Activated gamma-delta T cell treated with anti-CD3 and anti-CD28 coated beads, Interleukin-2, amount 50 U/mL, for 16 hours (primary cell): ENCODE measurements at regions not wholly inside any gene's neighbourhood (a gene's known extent, or its start where the extent isn't known, plus 50 kb on each side); places are given as distances from the start of the nearest gene placed in this dataset.

Experiments used
- DNase-seq: peaks from one replicate; pipeline ENCODE4 v3.0.0-alpha.2; 2020; ENCODE audit warnings: low read depth

DNA sequence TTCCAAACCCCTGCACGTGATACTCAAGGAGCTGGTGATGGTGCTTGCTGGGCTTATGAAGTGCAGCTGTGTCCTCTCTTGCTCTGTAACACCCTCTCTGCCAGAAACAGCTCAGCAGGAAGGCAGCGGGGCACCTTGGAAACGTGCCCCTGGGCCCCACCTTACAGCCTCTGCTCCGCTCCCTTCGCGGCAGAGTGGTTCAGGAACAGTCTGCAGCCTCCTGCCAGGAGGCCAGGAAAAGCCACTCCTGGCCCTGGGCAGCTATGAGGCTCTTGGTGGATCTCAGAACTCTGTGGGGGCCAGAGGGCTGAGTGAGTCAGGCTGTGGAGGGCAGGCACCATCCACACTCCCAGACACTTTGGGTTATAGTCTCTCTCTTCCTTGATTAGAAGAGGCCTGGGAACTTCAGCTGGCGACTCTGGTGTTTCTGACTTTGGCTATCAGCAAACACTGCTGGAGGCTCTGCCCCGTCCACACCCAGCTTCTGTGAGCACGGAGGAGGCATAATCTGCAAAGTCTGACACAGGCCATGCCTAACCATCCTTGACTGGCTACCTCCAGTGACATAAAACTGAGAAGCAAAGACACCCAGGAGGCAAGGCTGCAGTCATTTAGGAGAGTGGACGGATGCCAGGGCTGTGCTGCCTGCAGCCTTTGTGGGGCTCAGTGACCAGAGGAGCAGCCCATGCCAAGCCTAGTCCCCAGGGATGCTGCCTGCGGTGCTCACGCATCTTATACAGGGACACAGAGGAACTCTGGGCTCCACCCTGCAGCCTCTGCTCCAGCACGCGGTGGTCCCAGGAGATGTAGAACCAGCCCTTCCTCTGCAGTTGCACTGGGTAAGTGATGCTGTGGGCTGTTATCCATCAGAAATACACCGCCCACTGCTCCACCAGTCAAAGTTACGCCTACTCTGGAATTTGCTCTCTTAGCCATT is 65.3 kb downstream of the METRNL start:
- no peak for DNase-seq

DNA sequence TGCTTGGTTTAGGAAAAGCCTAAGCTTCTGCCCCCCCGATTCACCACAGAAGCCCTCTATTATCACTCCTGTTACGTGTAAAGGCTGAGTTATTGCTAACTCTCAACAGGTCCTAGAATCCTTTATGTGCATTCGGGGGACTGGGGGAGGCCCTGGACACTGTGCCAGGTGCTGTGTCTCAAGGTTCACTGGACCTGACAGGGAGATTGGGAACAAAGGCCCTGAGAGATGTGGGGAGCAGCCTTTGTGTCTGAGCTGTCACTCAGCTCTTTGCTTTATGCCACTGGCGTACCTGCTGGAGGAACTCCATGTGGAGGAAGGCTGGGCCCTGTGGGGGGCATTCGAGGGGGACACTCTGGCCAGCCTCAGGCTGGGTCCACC is 65.9 kb downstream of the METRNL start:
- no peak for DNase-seq

DNA sequence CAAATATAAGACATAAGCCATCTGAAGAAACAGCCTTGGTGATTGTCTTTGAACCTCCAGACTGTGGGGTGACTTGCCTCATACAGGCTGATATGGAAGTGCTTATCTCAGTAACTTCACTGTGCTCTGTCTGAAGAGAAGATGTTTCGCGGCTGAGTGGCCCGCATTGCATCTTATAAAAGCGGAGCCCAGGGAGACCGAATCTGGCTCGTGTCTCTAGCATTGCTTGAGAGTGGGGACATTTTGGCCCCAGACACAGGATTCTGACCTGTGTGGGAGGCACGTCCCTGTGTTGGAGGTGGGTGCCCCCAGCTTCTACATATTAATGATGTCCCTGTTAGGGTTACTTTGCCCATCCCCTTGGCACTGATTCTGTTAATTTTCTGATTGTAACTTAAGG is 66.4 kb downstream of the METRNL start:
- DNase-seq, result no peak

DNA sequence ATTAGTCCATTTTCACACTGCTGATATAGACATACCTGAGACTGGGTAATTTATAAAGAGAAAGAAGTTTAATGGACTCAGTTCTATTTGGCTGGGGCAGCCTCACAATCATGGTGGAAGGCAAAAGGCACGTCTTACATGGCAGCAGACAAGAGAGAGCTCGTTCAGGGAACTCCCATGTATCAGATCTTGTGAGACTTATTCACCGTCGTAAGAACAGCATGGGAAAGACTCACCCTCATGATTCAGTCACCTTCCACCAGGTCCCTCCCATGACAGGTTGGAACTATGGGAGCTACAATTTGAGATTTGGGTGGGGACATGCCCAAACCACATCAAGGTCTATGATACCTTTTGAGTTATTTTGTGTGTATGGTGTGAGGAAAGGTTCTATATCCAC is 66.9 kb downstream of the METRNL start:
- DNase-seq, result no peak

DNA sequence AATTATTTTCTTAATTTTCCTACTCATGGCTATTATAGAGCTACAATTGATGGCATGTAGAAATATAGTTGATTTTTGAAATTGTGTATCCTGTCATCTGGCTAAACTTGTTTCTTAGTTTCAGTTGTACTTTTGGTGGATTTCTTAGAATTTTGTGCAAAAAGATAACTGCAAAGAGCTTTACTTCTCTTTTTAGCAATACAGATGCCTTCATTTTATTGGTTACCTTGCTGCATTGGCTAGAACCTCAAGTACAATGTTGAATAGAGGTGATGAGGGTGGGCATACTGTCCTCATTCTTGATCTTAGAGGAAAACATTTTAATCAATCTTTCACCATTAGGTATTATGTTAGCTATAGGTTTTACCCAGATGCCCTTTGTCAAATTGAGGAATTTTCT is 67.9 kb downstream of the METRNL start:
- DNase-seq, result no peak

DNA sequence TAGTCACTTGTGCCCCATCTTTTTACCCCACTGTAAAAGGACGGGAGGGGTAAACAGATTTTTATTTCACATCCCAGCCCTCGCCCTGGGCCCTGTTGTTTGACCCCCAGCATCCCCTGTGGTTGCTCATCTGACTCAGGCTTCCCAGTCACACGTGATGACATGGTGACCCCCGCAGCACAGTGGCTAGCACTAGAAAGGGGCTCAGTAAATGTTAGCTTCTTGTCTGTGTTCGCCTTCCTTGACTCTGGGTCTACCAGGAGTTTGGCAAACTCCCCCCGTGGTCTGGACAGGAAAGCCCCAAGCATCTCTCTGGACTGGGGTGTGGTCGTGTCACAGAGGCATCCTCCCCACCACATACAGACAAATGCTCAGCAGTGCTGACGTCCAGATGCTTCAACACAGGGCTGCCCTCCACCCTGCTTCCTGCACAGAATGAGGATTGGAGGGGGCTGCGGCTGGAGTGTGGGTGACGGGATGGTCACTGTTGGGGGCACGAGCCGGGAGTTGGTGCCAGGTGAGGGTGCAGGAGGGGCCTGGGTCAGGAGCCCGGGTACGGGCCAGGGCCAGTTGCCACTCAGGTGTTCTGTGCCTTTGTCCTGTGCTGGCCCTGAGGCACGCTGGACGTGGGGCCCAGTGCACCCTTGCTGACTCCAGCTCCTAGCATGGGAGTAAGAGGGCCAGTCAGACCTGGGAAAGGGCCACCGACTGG is 69.1 kb downstream of the METRNL start:
- DNase-seq, result no peak

DNA sequence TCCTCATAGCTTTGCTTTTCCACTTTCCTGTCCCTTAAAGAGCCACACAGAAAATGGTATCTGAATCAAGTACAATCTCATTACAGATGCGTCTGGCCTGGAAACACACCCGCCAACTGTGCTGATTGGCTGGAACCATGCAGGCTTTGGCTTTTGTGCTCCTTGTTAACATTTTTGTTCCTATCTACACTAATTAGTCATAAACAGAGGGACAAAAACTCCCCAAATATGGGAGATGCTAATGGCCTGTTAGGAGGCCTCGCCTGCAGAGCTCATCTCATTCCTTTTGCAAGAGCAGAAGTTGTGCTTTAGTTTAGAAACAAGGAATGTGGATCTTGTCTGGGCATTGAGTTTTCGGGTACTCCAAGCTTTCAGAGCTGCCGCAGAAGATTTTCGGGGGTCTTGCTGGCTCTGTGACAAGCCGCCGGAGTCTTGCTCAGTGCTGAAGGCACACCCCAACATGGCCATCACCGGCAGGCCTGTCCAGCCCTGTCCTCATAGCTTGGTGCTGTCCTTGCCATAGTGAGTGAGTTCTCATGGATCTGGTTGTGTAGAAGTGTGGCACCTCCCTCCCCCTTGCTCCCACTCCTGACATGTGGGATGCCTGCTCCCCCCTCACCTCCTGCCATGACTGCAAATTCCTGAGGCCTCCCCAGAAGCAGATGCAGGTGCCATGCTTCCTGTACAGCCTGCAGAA is 69.8 kb downstream of the METRNL start:
- no peak for DNase-seq

DNA sequence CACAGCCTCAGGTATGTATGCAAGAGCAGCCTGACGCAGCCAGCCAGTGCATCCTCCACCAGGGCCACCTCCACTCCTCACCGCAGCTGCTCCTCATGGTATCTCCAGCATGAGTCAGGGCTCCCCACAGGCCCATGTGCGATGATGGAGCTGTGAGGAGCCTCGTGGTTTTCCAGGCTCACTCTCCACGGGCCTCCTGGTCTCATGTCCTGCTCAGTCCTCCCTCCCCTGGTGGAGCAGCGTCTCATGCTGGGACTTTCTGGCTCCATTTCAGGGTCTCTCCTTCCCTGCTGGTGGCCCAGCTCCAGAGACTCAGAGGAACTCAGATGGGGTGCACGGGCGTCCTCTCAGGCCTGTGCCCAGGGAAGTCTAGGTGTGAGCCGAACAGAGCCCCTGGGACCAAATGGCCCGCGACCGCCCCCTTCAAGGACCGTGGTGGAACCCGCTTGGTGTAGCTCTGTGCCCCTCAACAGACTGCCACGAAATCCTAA is 70.4 kb downstream of the METRNL start:
- DNase-seq, result no peak

DNA sequence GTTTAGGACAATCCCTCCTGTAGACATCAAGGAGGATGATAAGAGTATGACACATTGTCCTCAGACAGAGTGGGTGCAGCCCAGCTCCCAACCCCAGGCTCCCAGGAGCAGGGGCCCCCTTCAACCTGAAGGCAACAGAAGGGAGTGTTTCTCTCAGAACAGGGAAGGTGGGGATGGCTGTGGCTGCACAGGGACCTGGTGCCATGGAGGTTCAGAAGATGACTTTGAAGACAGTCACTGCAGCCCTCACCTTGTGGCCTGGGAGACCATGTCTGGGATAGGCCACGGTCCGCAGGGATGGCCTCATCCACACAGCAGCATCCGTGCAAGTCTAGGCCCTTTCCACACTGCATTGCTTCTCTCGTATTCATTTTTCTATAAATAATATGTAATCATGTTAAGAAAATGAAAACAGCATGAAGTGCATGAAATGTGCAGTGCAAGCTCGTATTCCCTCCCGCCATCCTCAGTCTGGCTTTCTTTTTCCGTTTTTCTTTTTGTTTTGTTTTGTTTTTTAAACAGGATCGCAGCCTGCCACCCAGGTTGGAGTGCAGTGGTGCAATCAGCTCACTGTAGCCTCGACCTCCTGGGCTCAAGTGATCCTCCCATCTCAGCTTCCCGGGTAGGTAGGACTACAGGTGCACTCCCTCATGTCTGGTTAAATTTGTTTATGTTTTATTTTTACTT is 71.1 kb downstream of the METRNL start:
- DNase-seq, result no peak

DNA sequence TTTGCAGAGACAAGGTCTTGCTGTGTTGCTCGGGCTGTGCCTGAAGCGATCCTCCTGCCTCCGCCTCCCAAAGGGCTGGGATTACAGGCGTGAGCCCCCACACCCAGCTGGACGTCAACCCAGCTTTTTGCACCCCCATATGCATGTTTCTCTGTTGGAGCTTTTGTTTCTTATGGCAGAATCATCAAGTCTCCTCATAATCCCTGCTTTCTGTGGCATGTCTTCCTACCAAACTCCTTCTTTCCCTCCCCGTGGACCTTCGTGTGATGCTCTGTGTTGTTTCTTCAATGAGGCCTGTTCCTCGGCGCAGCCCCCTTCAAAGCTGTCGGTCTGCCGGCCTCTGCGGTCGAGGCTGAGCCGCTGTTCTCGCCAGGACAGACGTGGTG is 71.6 kb downstream of the METRNL start:
- DNase-seq, result no peak

DNA sequence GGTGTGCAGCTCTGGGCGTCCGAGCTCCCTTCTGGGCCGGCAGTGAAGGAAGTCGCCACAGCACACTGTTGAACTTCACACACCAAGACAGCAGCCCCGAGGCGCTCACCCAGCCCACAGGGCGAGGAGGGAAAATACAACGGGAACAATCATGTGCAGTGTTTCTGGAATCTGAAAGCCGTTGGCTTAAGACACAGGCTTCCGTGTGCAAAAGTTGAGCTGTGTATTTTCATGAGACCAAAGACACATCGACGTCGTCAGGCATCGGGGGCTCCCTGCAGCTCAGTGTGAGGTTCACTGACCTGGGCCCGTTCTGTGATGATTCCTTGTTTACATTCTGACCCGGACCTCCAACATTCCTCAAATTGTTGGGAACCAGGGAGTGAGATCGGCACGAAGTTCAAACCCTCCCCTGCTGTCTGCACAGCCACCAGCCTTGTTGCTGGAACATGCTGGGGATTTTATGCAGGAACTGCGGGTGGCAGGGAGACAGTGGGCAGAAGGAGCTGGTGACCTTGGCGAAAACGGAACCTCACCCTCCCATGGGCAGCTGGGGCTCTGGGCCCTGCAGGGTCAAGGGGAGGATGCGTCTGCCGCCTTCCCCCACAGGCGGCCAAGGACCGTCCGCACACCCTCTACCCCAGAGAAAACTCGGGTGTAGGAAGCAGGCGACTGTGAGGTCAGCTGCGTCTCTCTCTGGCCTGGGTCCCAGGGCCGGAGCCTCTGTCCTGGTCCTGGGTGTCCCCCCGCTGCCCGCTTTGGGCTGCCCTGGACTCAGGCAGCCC is 72.2 kb downstream of the METRNL start:
- DNase-seq, result no peak

DNA sequence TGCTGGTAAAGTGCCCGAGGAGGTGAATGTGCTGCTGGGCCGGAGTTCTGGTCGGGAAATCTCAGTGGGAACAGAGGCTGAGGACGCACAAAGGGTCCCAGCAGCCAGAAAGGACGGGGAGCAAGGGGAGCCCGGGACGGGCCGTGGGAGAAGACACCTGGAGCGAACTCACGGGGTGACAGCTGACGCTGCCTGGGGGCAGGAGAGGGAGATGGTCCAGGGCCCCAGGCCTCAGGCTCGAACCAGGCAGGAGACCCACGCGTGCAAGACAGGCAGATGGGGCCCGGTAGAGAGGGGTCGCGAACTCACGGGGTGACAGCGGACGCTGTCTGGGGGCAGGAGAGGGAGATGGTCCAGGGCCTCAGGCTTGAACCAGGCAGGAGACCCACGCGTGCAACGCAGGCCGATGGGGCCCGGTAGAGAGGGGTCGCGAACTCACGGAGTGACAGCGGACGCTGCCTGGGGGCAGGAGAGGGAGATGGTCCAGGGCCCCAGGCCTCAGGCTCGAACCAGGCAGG is 72.9 kb downstream of the METRNL start:
- no peak for DNase-seq

DNA sequence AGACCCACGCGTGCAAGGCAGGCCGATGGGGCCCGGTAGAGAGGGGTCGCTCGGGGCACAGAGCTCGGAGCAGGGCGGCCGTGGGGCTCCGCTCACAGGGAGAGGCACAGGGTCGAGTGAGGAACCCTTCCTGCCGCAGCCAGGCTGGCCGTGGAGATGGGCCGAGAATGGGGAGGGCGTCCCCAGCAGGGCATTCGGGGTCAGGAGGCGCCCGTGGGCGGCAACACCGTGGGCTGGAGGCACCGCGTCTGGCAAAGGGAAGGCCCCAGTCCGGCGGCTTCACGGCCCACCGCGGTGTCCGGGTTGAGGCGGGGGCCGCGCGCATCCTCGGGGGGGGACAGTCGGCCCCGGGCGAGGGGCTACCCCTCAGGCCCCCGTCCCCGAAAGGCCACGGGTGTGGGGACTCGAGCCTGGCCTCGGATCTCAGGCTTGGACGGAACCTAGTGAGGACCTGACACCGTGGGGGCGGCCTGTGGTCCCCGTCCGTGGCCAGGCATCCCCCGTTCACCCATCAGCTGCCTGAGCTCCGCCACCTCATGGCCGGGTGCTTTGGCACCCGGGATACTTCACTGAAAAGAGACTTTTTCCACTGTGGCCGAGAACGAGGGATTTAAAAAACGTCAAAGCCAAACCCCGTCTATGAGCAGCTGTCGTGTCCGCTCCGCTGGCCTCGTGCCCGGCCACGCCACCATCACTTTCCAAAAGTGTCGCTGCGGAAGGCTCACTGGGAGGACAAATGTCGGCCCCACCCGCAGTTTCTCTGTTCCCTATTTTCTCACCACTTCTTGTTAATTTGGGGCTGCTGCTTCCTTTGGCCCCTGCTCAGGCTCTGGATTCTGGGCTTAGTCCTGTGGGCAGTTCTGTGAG is 73.6 kb downstream of the METRNL start:
- no peak for DNase-seq

DNA sequence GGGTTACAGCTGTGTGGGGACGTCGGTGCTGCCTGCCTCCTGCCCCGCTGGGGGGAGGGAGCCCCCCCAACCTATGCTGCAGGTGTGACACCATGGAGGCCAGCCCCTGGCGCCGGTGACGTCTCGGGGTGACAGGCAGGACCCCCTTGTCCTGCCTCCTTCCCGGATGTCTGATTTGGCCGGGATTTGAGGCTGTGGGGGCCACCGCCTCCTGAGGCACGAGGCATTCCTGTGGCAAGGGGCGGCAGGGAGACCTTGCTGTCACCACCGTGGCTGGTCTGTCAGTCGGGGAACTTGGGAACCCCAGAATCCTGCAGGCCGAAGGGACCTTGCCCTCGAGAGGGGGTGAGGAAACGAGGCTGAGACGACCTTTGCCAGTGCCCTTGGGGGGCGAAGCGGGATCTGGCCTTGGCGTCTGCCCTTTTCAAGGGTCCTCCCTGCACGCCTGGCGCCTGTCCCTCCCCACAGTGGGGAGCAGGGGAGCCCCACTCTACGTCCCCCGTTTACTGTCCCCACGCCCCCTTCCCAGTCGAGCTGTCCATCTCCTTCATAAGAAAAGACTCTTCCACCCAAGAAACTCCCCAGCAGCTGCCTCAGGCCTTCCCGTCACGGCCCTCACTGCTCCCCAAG is 74.4 kb downstream of the METRNL start:
- DNase-seq, result no peak

DNA sequence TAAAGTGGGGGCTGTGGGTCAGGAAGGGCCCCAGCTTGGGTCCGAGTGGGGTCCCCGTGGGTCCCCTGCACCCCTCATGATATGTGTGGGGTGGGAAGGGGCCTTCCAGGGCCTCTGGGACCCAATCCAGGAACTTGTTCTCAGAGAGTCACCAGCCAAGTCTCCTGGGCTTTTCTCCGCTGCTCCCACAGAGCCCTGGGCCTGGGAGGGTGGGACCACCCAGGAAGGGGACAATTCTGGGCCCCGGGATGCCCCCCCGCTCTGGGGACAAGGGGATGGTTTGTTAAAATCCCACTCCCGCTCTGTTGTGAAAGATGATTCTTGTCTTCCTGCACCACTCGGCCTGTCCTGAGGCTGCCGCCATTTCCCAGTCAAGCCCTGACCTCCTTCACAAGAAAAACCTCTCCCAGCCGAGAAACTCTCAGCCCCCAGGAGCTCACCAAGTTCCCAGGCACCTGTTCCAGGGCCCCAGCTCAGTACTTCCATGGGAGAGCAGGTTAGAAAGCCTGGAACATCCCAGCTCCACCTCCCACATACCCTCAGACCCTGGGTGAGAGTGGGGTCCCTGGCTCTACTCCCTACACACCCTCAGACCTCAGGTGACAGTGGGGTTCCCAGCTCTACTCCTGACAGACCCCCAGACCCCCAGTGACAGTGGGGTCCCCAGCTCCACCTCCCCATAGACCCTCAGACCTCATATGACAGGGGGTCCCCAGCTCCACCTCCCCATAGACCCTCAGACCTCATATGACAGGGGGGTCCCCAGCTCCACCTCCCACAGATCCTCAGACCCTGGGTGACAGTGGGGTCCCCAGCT is 75.1 kb downstream of the METRNL start:
- no peak for DNase-seq

DNA sequence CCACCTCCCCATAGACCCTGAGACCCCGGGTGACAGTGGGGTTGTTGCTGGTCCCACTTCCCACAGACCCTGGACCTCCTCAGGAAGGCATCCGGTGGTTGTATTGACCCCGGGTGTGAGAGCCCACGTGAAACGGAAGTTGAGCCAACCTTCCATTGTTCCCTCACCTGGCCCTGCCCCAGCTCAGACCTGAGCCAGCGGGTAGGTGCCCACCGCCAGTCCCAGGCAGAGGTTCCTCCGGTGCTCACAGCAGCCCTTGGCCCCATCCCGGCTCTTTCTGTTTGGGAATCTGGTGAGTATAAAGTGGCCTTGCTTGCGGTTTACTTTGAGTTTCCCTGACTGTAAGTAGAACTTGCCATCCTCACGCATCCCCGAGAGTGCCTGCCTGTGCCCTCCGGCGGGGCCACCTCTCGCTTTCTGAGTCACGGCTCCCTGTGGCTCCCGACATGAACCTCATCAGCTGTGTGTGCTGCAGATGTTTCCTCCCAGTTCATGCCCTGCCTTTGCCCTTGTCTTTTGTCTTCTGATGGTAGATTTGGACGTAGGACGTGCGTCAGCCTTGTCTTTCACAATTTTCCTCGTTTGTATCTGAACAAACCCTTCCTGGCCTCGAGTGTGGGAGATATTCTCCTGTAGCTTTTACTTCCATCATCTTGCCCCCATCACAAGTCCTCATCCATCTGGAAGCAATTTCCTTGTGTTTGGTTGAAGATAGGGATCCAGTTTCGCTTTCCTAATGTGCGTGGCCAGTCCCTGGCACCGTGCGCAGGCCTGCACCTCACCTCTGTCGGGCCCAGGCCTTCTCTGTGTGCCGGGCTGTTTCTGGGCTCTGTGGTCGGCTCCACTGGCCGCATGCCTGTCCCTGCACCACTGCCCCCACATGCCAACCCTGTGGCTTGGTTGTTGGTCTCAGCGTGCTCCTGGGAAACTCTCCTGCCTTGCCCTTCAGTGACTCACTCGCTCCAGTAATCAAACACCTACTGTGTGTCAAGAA is 76.0 kb downstream of the METRNL start:
- DNase-seq, result no peak

DNA sequence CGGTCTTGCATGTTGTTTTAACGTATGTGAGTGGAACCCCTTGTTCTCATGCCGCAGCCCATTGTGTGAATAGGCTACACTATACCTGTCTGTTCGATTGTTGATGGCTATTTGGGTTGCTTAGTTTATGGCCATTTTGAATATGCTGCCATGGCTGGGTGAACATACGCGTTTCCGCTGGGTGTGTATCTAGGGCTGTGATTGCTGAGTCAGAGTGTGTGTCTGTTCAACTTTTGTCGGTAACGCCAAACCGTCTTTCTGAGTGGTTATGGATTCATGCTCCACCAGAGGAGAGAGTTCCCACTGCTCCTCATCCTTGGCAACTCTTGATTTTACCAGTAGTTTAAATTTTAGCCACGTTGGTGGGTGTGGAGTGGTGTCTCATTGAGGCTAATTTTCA is 77.0 kb downstream of the METRNL start:
- DNase-seq, result no peak
